OCI-LY3 (cell line): ENCODE measurements at regions not wholly inside any gene's neighbourhood (a gene's known extent, or its start where the extent isn't known, plus 50 kb on each side); places are given as distances from the start of the nearest gene placed in this dataset.

ENCODE experiments used
- H2AFZ ChIP-seq: fragments of 200-600, 300-600 bp; shearing (Covaris generic); 2 replicates; pipeline ENCODE4 v1.6.0; 2014; ENCODE audit warnings: antibody characterized with exemption, low read depth, low read length
- H3K27ac ChIP-seq: fragments of 200-600, 300-600 bp; sonication (generic); 2 replicates; pipeline ENCODE4 v1.5.1; 2014; ENCODE audit warnings: mild to moderate bottlenecking, low read length, moderate library complexity, mixed read lengths
- H3K27me3 ChIP-seq: fragments of 200-600, 300-600 bp; sonication (generic); 2 replicates; pipeline ENCODE4 v1.6.1; 2014; ENCODE audit warnings: low read depth, low read length, mixed read lengths
- H3K36me3 ChIP-seq: fragments of 200-600, 300-600 bp; sonication (generic); replicated peaks from 2 replicates; pipeline ENCODE3; 2014; ENCODE audit warnings: low read depth, low read length, mixed read lengths
- H3K4me1 ChIP-seq: fragments of 300-600, 200-600 bp; sonication (generic); 2 replicates; pipeline ENCODE4 v1.6.1; 2014; ENCODE audit warnings: low read length, mixed read lengths
- H3K4me2 ChIP-seq: fragments of 200-600, 300-600 bp; sonication (generic); 2 replicates; pipeline ENCODE4 v1.6.1; 2014; ENCODE audit warnings: low read length, mixed read lengths
- H3K4me3 ChIP-seq: fragments of 300-600, 200-600 bp; sonication (generic); 2 replicates; pipeline ENCODE4 v1.5.1; 2014; ENCODE audit warnings: antibody characterized with exemption, mild to moderate bottlenecking, low read length, moderate library complexity
- H3K79me2 ChIP-seq: fragments of 300-600, 200-600 bp; shearing (Covaris generic); 2 replicates; pipeline ENCODE4 v1.6.1; 2014; ENCODE audit warnings: mild to moderate bottlenecking, low read length, mixed read lengths
- H3K9ac ChIP-seq: fragments of 300-600, 200-600 bp; shearing (Covaris generic); 2 replicates; pipeline ENCODE4 v1.6.0; 2014; ENCODE audit warnings: mild to moderate bottlenecking, low read length, moderate library complexity
- H3K9me3 ChIP-seq: fragments of 200-600, 300-600 bp; shearing (Covaris generic); 2 replicates; pipeline ENCODE4 v1.6.1; 2014; ENCODE audit warnings: low read length, mixed read lengths; ENCODE audit not compliant: insufficient read depth
- H4K20me1 ChIP-seq: fragments of 200-600, 300-600 bp; sonication (generic); 2 replicates; pipeline ENCODE4 v1.6.1; 2016; ENCODE audit warnings: low read length, mixed read lengths; ENCODE audit not compliant: insufficient read depth
- CTCF ChIP-seq: fragments of 200-600, 300-600 bp; sonication (generic); IDR thresholded peaks from 2 replicates; pipeline ENCODE4 v1.5.1; 2014; ENCODE audit warnings: antibody characterized with exemption, low read length, low read depth
- EZH2phosphoT487 ChIP-seq: fragments of 200-600 bp; shearing (Covaris generic); IDR thresholded peaks from 2 replicates; pipeline ENCODE4 v1.6.1; 2018; ENCODE audit warnings: antibody characterized with exemption, mixed run types, low read depth

GRCh38 chr2:215651412-215651811, 215.5 kb upstream of the FN1 start:
- no peaks in the 10 kb centered on the region for H3K4me1 ChIP-seq
- H3K27me3 ChIP-seq, result no peaks in the 10 kb centered on the region
- H3K9me3 ChIP-seq, result no peaks in the 10 kb centered on the region
- H4K20me1 ChIP-seq, result no peaks in the 10 kb centered on the region
- no peak overlapping the region for H3K9ac ChIP-seq
- no peak overlapping the region for H2AFZ ChIP-seq
- no peak overlapping the region for H3K4me3 ChIP-seq
- H3K36me3 ChIP-seq, result no peaks in the 10 kb centered on the region
- H3K27ac ChIP-seq, result no peak overlapping the region
- no peak overlapping the region for H3K4me2 ChIP-seq
- no peak for TF ChIP-seq EZH2phosphoT487
- no peak for TF ChIP-seq CTCF
- no peaks in the 10 kb centered on the region for H3K79me2 ChIP-seq

GRCh38 chr2:215644233-215644897, 208.5 kb upstream of the FN1 start:
- no peak overlapping the region for H2AFZ ChIP-seq

GRCh38 chr2:215638687-215639086, 202.8 kb upstream of the FN1 start:
- Histone ChIP-seq H3K4me2 (no peak overlapping the region), H3K27me3 (no peaks in the 10 kb centered on the region), H3K4me1 (no peaks in the 10 kb centered on the region), H2AFZ (no peak overlapping the region), H3K27ac (no peak overlapping the region), H3K36me3 (peaks cover 3% of the 10 kb centered on the region), H3K9me3 (peaks cover 4% of the 10 kb centered on the region; the same call in 1 of the 2 replicates), H3K79me2 (no peaks in the 10 kb centered on the region), H4K20me1 (no peaks in the 10 kb centered on the region), H3K4me3 (no peak overlapping the region), H3K9ac (no peak overlapping the region)
- TF ChIP-seq CTCF (no peak), EZH2phosphoT487 (no peak)

More at GRCh38 chr2:215644233-215644897, 208.5 kb upstream of the FN1 start:
- no peaks in the 10 kb centered on the region for H3K79me2 ChIP-seq
- no peak overlapping the region for H3K27ac ChIP-seq
- H3K27me3 ChIP-seq, result no peaks in the 10 kb centered on the region
- no peak overlapping the region for H3K4me3 ChIP-seq
- no peak overlapping the region for H3K4me2 ChIP-seq
- H4K20me1 ChIP-seq, result no peaks in the 10 kb centered on the region
- no peaks in the 10 kb centered on the region for H3K9me3 ChIP-seq
- no peak overlapping the region for H3K9ac ChIP-seq
- TF ChIP-seq EZH2phosphoT487, result no peak
- TF ChIP-seq CTCF, result no peak
- no peaks in the 10 kb centered on the region for H3K36me3 ChIP-seq
- H3K4me1 ChIP-seq, result no peaks in the 10 kb centered on the region

GRCh38 chr2:215637651-215638050, 201.8 kb upstream of the FN1 start:
- peaks cover 4% of the 10 kb centered on the region; the same call in 1 of the 2 replicates for H3K9me3 ChIP-seq
- no peaks in the 10 kb centered on the region for H3K4me1 ChIP-seq

More at GRCh38 chr2:215637651-215638050, 201.8 kb upstream of the FN1 start:
- Histone ChIP-seq H3K27ac (no peak overlapping the region), H3K4me3 (no peak overlapping the region), H3K36me3 (peaks cover 3% of the 10 kb centered on the region), H2AFZ (no peak overlapping the region), H3K4me2 (no peak overlapping the region), H3K27me3 (no peaks in the 10 kb centered on the region), H3K79me2 (no peaks in the 10 kb centered on the region), H3K9ac (no peak overlapping the region), H4K20me1 (no peaks in the 10 kb centered on the region)
- TF ChIP-seq CTCF (no peak), EZH2phosphoT487 (no peak)
